HG03575 (cell line): ENCODE measurements at regions not wholly inside any gene's neighbourhood (a gene's known extent, or its start where the extent isn't known, plus 50 kb on each side); places are given as distances from the start of the nearest gene placed in this dataset.
A peak's percentile ranks its signal among the peaks of the same experiment; 100 is the strongest.
"Not testable (repeated sequence)": the region's sequence is repeated elsewhere in the genome, so short reads cannot be mapped to it uniquely, and the experiment has no call there.

Experiments
- ATAC-seq: cut with Tn5 transposase; IDR thresholded peaks from one replicate; pipeline ENCODE4 v1.9.1; 2021; ENCODE audit not compliant: unreplicated experiment, insufficient number of reproducible peaks, low FRiP score; ENCODE audit errors: extremely low read depth

DNA sequence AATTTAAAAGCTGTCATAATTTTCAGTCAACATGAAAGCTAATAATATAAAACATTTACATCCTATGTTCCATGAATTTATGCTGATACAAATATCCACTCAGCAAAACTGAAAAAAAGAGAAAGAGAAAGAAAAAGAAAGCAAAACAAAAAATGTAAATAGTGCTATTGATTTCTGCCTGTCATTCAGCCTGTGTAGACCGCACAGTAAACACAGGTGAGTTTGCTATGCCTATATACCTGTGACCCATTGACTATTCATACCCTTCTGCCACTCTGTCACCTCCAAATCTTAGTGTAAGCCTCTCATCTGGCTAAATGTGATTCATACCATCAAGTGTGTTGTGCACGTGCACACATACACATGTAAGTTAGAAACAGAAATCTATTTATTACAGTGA is 359.0 kb upstream of the RORB start:
- no peak for ATAC-seq

DNA sequence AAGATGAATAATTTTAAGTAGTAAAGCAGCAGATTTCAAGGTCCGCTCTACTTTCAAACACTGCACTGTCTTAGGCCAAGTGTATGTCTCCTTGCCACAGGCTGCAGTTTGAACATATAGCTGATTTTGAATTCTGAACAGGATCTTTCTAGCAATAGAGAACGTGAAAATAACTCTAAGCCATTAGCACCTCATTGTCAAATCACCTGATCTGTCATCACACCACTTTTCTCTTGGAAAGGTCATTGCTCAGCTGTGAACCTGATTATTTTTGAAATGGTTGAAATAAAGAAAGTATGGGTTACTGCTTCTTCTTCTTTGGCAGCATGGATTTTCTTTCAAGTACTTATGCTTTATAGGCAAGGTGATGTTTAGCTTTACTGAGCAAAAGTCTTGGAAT is 357.0 kb upstream of the RORB start:
- ATAC-seq, result no peak

DNA sequence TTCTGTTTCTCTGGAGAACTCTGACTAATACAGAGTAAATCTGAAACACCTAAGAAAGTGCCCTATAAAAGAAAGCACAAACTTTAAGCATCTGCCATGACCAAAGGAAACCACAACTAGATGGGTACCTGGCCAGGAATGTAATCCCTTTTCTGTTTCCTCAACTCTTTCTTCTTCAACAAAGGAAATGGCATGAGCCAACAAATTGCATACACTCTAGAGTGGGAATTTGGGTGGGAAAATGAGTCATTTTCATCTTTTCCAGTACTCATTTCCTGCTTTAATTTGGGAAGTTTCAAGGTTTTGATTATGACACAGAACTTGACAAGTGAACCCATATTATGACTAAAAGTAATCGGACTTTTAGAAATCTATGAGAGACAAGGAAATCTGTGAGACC is 349.2 kb upstream of the RORB start:
- no peak for ATAC-seq

DNA sequence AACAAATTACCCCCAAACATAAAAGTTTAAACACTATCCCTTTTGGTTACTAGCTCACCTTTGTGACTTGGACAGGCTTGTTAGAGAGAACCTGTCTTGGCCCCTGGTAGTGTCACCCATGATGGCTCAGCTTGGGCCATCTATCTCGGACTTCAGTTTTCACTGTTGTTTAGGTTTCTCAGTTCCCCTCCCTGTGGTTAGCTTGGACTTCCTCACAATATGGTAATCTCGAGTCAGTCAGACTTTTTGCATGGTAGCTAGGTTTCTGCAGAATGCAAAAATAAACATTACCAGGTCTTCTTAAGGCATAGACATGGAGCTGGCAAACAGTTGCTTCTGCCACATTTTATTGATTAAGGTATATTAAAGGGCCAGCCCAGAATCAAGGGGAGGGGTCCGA is 324.3 kb upstream of the RORB start:
- peak; percentile 99 for ATAC-seq

DNA sequence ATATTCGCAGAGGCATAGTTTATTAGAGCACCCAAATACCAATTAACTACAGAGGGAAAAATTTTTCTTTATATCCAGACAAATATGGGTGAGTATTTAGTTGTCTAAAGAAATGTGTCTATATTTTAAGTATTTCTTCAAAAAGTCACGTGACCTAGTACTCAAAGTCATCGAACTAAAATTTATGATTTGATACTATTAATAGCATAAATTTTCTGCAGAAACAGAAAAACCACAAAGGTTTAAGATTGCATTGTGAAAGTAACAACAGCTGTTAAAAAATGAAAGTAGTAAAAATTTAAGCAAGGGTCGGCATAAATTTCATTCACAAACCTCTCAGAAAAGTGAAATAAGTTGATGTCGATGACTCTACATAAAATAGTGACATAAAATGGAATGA is 323.9 kb upstream of the RORB start:
- peak; percentile 16 for ATAC-seq

DNA sequence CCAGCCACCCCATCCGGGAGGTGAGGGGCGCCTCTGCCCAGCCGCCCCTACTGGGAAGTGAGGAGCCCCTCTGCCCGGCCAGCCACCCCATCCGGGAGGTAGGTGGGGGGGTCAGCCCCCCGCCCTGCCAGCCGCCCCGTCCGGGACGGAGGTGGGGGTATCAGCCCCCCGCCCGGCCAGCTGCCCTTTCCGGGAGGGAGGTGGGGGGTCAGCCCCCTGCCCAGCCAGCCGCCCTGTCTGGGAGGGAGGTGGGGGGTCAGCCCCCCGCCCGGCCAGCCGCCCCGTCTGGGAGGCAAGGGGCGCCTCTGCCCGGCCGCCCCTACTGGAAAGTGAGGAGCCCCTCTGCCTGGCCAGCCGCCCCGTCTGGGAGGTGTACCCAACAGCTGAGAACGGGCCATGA is 299.4 kb upstream of the RORB start:
- not testable (repeated sequence) for ATAC-seq

DNA sequence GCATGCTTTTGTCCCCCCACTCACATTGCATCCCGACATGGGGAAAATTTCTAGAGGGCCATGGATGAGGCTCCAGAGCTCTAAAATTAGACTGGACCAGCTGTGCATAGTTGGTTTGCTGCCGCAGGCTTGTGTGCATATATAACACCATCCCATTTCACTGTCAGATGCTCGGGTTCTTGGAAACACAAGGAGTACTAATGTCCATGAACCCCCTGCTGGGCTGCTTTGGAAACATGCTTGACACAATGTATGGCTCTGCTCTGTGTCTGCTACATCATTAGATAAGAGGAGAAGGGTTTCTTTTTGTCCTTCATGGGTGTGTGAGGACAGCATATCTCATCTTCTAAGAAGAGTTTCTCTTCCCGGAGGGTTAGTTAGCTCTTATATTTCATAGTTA is 292.1 kb upstream of the RORB start:
- ATAC-seq, result no peak

DNA sequence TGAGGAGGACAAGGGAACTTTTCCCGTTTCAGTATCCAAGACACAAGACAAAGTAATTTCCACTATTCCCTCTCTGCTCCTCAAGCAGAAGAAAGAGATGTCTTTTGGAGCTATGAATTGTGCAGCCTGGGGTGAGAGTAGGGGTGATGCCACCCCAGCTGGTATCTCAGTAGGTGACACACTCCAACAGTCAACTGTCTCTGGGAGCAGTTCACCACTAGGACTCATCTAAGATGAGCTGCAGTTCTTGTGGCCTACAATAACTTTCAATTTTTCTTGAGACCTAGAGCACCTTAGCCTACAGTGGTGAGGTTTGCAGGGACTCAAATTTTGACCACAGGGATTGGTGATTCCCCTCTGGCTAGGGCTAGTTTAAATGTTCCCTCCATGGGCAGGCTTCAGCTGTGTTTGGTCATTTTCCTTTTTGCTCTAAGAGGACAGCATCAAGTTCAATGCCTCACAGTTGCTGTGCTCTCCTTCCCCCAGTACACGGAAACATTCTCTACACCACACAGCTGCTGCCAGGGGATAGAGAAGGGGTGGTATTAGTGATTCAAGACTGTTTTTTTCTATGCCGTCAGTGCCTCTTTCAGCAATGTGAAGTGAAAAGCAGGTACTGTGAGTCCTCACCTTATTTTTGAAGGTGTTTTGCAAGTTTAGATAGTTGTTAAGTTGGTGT is 278.6 kb upstream of the RORB start:
- ATAC-seq, result no peak

DNA sequence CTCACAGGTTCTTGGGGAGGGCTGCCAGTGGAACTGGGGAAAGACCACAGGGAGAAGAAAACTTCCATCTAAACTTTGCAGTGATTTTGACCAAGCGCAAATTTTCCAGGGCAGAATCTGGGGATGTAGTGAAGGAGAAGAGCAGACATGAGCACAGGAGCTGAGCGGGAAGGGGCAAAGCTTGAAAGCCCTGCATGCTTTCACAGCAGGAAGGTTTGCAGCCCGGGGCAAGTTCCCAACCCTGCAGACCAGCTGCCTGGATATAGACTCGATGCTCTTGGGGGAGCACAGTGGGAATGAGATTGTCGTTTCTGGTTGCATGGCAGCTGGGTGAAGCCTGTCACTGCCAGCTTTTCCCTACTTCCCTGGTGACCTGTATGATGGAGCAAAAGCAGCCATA is 276.8 kb upstream of the RORB start:
- no peak for ATAC-seq

DNA sequence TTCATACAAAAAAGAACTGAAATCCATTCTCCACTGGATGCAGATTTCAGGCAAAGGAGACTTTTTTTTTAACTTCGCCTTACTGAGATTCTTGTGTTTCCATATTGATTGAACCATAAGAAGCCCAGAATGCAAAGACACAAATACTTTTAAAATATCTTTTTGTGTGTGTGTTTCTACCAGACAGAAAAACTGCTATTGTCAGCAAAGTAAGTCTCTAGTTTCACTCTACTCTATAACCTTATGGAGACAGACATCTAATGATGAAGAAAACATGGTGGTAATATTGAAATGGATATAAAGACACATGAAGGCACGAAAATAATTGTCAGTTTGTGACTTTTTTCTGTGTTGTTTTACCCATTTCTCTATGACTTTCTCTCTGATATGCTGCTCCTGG is 260.3 kb upstream of the RORB start:
- ATAC-seq, result no peak

DNA sequence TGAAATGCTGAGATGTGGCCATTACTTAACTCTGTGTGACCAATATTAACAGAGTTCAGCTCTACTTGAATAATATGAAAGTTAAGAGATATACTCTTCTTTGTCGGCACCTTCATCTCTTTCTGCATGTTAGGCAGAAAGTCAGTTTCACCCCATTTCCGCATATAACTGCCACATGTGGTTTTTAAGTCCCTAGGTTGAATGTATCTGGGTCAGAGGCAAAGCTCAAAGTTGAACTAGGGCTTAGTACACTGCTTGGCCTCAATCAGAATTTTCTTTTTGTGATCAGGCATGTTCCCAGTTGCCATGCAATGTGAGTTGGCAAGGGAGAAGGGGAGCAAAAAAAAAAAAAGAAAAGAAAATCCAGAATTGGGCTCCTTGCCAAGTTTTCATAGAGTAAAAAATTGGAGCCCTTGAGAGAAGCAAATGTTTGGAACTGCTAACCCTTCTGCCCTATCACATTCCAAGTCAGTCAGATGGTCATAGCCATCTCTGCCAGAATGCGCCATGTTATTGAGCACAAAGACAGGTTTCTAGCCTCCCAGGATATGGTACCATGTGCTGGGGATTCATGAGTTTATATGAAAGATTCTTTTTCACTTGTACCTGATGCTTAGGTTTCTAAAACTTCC is 251.2 kb upstream of the RORB start:
- no peak for ATAC-seq

DNA sequence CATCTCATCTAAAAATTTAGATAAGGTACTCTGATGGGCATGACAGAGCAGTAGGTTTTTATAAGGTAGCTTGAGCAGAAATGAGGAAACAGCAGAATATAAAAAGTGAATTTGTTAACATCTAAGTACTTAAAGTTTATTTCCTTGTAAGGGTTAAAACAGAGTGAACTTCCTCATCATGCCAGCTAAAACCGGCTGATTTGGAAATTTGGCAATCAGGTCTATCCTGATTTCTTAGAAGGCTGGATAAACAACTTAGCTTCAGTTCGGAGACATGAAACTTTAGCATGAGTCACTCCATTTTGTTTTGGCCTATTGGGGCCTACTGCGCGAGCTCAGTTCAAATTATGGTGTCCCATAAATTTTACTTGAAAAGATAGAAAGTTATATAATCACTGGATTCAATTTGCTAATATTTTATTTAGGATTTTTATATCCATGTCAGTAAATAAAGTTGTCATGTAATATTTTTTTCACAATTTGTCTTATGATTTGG is 241.6 kb upstream of the RORB start:
- ATAC-seq, result no peak

DNA sequence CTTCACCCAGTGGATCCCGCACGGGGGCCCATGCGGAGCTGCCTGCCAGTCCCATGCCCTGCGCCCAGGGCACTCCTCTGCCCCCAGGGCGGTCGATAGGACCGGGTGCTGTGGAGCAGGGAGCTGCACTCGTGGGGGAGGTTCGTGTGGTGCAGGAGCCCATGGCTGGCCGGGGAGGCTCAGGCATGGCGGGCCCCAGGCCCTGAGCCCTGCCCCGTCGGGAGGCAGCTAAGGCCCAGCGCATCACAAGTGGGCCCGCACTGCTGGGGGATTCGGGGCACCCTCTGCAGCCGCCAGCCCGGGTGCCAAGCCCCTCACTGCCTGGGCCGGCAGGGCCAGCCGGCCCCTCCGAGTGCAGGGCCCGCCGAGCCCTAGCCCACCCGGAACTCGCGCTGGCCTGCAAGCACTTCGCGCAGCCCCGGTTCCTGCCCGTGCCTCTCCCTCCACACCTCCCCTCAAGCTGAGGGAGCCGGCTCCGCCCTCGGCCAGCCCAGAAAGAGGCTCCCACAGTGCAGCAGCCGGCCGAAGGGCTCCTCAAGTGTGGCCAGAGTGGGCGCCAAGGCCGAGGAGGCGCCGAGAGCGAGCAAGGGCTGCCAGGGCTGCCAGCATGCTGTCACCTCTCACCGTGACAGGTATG is 221.1 kb upstream of the RORB start:
- ATAC-seq, result no peak

DNA sequence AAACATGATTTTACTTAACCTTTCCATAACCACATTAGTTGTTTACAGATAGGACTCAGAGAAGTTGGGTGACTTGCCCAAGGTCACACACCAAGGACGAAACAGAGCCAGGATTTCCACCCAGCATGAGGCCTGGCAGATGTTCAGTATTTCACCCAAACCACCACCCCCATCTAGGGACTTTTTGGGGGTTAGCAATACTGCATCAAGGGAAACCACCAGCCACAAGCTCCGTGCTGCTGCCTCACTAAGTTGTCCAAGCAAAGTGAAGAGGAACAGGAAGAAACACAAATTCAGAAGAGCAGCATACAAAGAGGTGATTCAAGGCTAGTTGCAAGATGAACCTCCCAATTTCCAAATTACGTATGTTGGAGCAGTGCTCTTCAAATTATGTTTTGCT is 219.6 kb upstream of the RORB start:
- peak; percentile 96 for ATAC-seq

DNA sequence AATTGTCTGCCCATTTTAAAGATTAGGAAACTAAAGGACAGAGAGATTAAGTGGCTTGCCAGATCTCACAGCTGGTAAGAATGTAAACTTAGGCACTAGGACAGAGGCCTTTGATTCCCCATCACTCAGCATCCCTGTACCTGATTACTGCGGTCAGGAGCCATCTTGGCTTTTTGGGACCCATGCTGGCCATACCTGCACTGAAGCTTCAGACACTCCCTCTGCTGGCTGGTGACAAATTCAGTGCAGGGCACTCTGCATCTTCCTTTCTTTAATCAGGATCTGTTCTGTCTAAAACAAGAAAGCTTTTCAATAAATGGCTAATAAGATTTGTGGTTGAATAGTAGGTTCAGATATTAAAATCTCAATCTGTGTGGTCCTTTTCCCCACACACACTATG is 215.5 kb upstream of the RORB start:
- ATAC-seq, result no peak

DNA sequence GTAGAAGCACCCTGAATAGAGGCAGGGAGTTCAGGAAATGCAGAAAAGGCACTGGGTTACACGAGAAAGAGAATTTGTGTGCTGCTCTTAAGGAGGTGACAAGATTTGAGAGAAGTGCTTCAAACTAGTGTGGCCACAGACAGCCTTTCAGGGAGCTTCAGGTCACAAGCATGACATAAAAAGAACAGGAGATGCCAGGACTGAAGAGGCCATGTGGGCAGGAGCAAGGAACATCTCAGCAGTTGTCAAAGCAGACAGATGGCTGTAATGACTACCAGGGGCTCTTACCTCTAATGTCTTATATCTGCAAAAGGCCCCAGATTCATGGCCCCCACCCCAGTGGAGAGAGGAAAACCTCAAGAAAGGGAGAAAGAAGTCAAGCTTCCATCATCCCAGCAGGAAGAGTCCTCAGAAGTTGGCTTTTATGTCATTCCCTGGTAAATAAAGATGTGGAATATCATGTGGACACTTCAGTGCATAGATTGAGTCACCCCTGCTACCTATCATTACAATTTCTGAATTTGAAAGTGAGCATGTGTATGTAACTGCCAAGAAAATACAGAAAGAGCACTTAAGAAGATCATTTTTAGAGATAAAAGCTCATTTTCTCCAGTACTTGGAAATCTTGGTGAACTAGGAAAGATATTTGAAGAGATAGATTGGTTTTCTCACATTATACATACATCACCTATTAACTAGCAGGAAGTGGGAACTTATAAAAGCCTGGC is 214.4 kb upstream of the RORB start:
- ATAC-seq, result no peak

DNA sequence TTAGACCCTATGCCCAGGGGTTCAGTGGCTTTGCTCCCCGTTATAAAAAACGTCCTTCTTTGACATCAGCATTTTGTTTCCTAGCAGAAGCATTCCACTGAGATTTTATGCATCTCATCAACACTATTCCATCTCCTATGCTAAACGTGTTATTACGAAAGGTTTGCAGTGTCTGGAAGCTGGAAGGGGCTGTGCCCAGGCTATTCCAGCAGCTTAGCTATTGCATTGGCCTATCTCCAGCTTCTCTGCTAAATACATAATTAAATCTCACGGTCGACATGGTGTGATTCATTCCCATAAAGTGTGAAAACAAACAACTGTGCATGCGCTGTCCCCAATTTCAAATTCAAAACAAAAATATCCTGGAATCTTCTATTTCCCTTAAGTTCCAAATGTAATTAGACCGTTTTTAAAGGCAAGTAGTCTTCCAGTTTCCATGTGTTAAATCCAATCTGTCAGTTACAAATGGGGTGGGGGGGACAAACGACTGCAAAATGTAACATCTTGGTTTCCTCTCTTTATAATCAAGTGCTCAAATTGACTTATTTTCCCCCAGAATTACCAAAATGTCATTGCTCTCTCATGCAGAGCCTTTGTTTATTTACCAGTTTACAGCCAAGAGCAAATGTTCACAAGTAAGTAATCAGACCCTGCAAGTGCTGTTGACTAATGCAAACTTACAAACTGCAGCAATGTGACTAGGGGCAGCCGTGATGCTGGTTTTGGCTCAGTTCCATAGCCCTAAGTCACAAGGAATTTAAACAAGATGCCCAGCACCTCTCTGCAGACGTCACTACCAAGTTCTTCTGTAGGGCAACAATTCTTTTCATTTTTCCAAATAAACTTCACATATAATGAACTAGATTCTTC is 212.3 kb upstream of the RORB start:
- ATAC-seq, result no peak

DNA sequence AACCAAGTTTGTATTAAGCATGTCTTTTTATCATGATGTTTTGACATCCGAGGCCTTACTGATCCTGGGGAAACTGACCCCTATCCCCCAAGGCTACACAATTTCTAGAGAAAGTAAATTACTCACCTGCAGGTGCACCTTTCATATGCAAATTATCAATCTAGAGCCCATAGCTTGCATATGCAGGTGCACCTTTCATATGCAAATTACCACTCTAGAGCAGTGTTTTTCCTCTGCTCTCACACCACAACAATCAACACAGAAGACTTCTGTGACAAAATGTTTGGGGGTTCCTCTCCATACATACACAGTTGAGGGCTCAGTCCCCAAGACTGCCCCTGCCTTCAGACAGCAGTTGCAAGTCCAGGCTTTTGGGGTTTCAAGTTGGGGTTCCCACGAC is 203.7 kb upstream of the RORB start:
- ATAC-seq, result no peak

DNA sequence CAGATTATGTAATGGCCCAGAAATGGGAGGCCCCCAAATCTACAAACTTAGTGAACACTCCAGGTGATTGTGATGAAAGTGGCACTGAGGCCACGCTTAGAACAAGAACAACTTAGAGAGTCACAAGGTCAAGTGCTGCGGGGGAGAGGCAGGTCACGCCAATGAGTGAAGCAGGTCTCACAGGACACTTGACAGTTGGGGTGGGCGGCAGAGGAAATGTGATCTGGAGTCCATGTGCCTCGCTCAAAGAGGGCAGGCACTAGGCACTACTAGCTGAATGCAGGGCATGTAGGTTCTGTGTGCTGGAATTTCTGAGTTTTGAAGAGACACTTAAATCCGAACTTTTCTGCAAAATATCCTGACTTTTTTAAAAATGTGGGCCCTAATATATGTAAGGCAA is 193.2 kb upstream of the RORB start:
- no peak for ATAC-seq
